A549 (cell line): ENCODE measurements at regions not wholly inside any gene's neighbourhood (a gene's known extent, or its start where the extent isn't known, plus 50 kb on each side); places are given as distances from the start of the nearest gene placed in this dataset.

Experiments used
- ATAC-seq, 2 experiments: fragments of 200-7000 bp in 1 of 2; fragments of >200 bp in 1 of 2; cut with Nextera tagmentation in 1 of 2; cut with Tn5 transposase in 1 of 2; 3 replicates each; pipeline versions ENCODE4 v1.8.0 to v1.9.1; 2018 to 2020; ENCODE audit warnings: mild to moderate bottlenecking in 1 of 2, moderate library complexity in 1 of 2
- CTCF ChIA-PET: fragments of 300-600 bp; sonication (Branson Sonifier 250); formaldehyde crosslinking; extraction: SDS; loops from one replicate; lab custom pipeline; 2021; ENCODE audit warnings: antibody characterized with exemption, inconsistent platforms; lab: Yijun Ruan, JAX
- POLR2A ChIA-PET: fragments of 350-600 bp; formaldehyde crosslinking; extraction: SDS; loops from one replicate; lab custom pipeline; 2021; ENCODE audit warnings: antibody characterized with exemption, inconsistent platforms; lab: Yijun Ruan, JAX
- DNase-seq, 2 experiments: peaks; one replicate each; pipeline versions ENCODE4 v3.0.0 to v3.0.0-alpha.2; 2011 to 2016; ENCODE audit warnings: low read depth in 1 of 2, low spot score in 1 of 2
- FAIRE-seq: peaks from 2 replicates; lab custom pipeline; 2011; peaks lifted over from hg19 to GRCh38; lab: Jason Lieb, UNC
- H3K27ac ChIP-seq, 2 experiments: fragments of >200 bp; sonication (Bioruptor Twin); formaldehyde crosslinking; 3 replicates each; pipeline ENCODE4 v1.5.1; 2016 to 2017
- H3K4me1 ChIP-seq: fragments of >200 bp; sonication (Bioruptor Twin); formaldehyde crosslinking; 3 replicates; pipeline ENCODE4 v1.6.1; 2016
- H3K4me2 ChIP-seq: fragments of >200 bp; sonication (Bioruptor Twin); formaldehyde crosslinking; 3 replicates; pipeline ENCODE4 v1.6.1; 2016
- H3K4me3 ChIP-seq: fragments of >200 bp; sonication (Bioruptor Twin); formaldehyde crosslinking; 3 replicates; pipeline ENCODE4 v1.5.1; 2016
- H3K9me3 ChIP-seq: fragments of >200 bp; sonication (Bioruptor Twin); formaldehyde crosslinking; 3 replicates; pipeline ENCODE4 v1.6.1; 2016
- BHLHE40 ChIP-seq: IDR thresholded peaks from 2 replicates; pipeline ENCODE4 v1.6.1; 2012; ENCODE audit warnings: low read depth, low read length, inconsistent platforms
- CHD2 ChIP-seq: fragments of 150-350 bp; IDR thresholded peaks from 2 replicates; pipeline ENCODE4 v1.6.1; 2014; ENCODE audit warnings: low read length; ENCODE audit not compliant: partially characterized antibody
- CHD4 ChIP-seq: fragments of 200-600 bp; sonication (generic); IDR thresholded peaks from 2 replicates; pipeline ENCODE4 v1.6.1; 2016; ENCODE audit warnings: antibody characterized with exemption, mild to moderate bottlenecking, borderline replicate concordance
- FOXS1 ChIP-seq: fragments of 250-450 bp; sonication (Bioruptor Pico); IDR thresholded peaks from 2 replicates; pipeline ENCODE4 v1.5.0; 2020; ENCODE audit warnings: mild to moderate bottlenecking, moderate library complexity
- HDAC2 ChIP-seq: fragments of 200-600 bp; sonication (generic); IDR thresholded peaks from 2 replicates; pipeline ENCODE4 v1.6.1; 2016
- HOXB5 ChIP-seq: fragments of 250-450 bp; sonication (Bioruptor Pico); IDR thresholded peaks from 2 replicates; pipeline ENCODE4 v1.5.0; 2020; ENCODE audit warnings: mild to moderate bottlenecking, moderate library complexity
- JUNB ChIP-seq: fragments of >200 bp; sonication (Bioruptor Twin); formaldehyde crosslinking; IDR thresholded peaks from 2 replicates; pipeline ENCODE4 v1.6.1; 2016
- KDM1A ChIP-seq: fragments of 200-600 bp; sonication (generic); IDR thresholded peaks from 2 replicates; pipeline ENCODE4 v1.6.1; 2016; ENCODE audit warnings: low read depth, mild to moderate bottlenecking
- NR3C1 ChIP-seq: fragments of >200 bp; sonication (Bioruptor Twin); formaldehyde crosslinking; IDR thresholded peaks from 3 replicates; pipeline ENCODE4 v1.6.1; 2017
- RFX5 ChIP-seq: fragments of 450-650 bp; IDR thresholded peaks from 2 replicates; pipeline ENCODE4 v1.7.1; 2014; ENCODE audit warnings: antibody characterized with exemption, mild to moderate bottlenecking, moderate library complexity
- SMC3 ChIP-seq: fragments of >200 bp; sonication (Bioruptor Twin); formaldehyde crosslinking; IDR thresholded peaks from 3 replicates; pipeline ENCODE4 v1.6.1; 2018; ENCODE audit warnings: inconsistent platforms
- SREBF2 ChIP-seq: fragments of 450-650 bp; IDR thresholded peaks from 2 replicates; pipeline ENCODE4 v1.6.1; 2014; ENCODE audit warnings: mild to moderate bottlenecking, moderate library complexity
- TFCP2L1 ChIP-seq: fragments of 250-450 bp; sonication (Bioruptor Pico); IDR thresholded peaks from 2 replicates; pipeline ENCODE4 v1.5.0; 2021; ENCODE audit warnings: mild to moderate bottlenecking
- ZC3H11A ChIP-seq: fragments of 450-650 bp; IDR thresholded peaks from 2 replicates; pipeline ENCODE4 v1.6.1; 2014; ENCODE audit warnings: antibody characterized with exemption, mild to moderate bottlenecking
- WGBS: methylation state at CpG from one replicate; pipeline ENCODE4 v1.1.6; 2017; ENCODE audit errors: missing lambda C conversion rate; 5-methylcytosine and 5-hydroxymethylcytosine counted together
- TF ChIP-seq, protein P1 (sequence below): fragments of >200 bp; sonication (Bioruptor Twin); formaldehyde crosslinking; IDR thresholded peaks from 3 replicates; pipeline ENCODE4 v1.6.1; 2016
- TF ChIP-seq, protein P2 (sequence below): fragments of 200-600 bp; sonication (generic); IDR thresholded peaks from 2 replicates; pipeline ENCODE4 v1.6.1; 2016; ENCODE audit warnings: antibody characterized with exemption, mild to moderate bottlenecking, moderate library complexity
- TF ChIP-seq, protein P3 (sequence below): fragments of >200 bp; sonication (Bioruptor Twin); formaldehyde crosslinking; IDR thresholded peaks from 3 replicates; pipeline ENCODE4 v1.5.1; 2016
- TF ChIP-seq, protein P4 (sequence below): fragments of >200 bp; sonication (Bioruptor Twin); formaldehyde crosslinking; IDR thresholded peaks from 2 replicates; pipeline ENCODE4 v1.6.1; 2016
- TF ChIP-seq, protein P5 (sequence below): fragments of 250-450 bp; sonication (Bioruptor Pico); IDR thresholded peaks from 2 replicates; pipeline ENCODE4 v1.5.0; 2021; ENCODE audit warnings: mild to moderate bottlenecking, moderate library complexity, borderline replicate concordance
- TF ChIP-seq, protein P6 (sequence below): fragments of 150-350 bp; IDR thresholded peaks from 2 replicates; pipeline ENCODE4 v1.6.1; 2014; ENCODE audit warnings: low read depth, mild to moderate bottlenecking, low read length

DNA sequence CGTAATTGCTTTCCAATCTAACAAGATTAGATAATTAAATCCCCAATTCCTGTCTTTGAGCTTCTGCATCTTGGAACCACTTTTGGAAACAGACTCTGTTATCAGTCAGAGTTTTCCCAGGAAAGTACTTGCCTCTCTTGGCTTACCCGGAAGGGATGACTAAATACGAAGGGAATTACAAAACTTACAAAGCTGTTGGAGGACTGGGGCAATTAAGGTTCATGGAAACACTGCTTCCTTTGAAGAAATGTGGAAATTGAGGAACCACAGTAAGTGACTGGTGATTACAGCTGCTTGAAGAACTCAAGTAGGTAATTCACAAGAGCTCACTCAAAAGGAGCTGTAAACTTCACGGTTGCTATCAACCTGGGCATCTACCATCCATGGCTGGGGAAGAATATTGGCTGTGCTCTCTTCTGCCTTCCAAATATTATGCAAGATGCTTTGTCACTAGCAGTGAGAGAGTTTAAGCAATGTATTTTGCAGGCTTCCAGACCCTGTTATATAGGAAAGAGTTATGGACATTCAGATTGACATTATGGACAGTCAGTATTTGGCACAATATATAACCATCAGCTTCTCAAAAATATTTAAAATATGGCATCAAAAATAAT, 104.6 kb upstream of the MAN2A1 start:
- 4% methylated on average over 4 of the region's 4 CpGs for WGBS
- no peak for FAIRE-seq
- Histone ChIP-seq H3K4me3 (no peak overlapping the region), H3K4me2 (no peak overlapping the region), H3K4me1 (no peaks in the 10 kb centered on the region), H3K9me3 (no peaks in the 10 kb centered on the region), H3K27ac (no peak overlapping the region)
- ATAC-seq = no peak
- no peak for DNase-seq
- CTCF ChIA-PET = no interaction called here
- POLR2A ChIA-PET = no interaction called here
- TF ChIP-seq, protein P1, sequence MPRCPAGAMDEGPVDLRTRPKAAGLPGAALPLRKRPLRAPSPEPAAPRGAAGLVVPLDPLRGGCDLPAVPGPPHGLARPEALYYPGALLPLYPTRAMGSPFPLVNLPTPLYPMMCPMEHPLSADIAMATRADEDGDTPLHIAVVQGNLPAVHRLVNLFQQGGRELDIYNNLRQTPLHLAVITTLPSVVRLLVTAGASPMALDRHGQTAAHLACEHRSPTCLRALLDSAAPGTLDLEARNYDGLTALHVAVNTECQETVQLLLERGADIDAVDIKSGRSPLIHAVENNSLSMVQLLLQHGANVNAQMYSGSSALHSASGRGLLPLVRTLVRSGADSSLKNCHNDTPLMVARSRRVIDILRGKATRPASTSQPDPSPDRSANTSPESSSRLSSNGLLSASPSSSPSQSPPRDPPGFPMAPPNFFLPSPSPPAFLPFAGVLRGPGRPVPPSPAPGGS = no peak
- TF ChIP-seq HDAC2 (no peak), CHD4 (no peak), TFCP2L1 (CRISPR knock-in tag) (no peak)
- TF ChIP-seq, protein P2, sequence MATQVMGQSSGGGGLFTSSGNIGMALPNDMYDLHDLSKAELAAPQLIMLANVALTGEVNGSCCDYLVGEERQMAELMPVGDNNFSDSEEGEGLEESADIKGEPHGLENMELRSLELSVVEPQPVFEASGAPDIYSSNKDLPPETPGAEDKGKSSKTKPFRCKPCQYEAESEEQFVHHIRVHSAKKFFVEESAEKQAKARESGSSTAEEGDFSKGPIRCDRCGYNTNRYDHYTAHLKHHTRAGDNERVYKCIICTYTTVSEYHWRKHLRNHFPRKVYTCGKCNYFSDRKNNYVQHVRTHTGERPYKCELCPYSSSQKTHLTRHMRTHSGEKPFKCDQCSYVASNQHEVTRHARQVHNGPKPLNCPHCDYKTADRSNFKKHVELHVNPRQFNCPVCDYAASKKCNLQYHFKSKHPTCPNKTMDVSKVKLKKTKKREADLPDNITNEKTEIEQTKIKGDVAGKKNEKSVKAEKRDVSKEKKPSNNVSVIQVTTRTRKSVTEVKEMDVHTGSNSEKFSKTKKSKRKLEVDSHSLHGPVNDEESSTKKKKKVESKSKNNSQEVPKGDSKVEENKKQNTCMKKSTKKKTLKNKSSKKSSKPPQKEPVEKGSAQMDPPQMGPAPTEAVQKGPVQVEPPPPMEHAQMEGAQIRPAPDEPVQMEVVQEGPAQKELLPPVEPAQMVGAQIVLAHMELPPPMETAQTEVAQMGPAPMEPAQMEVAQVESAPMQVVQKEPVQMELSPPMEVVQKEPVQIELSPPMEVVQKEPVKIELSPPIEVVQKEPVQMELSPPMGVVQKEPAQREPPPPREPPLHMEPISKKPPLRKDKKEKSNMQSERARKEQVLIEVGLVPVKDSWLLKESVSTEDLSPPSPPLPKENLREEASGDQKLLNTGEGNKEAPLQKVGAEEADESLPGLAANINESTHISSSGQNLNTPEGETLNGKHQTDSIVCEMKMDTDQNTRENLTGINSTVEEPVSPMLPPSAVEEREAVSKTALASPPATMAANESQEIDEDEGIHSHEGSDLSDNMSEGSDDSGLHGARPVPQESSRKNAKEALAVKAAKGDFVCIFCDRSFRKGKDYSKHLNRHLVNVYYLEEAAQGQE = no peak

DNA sequence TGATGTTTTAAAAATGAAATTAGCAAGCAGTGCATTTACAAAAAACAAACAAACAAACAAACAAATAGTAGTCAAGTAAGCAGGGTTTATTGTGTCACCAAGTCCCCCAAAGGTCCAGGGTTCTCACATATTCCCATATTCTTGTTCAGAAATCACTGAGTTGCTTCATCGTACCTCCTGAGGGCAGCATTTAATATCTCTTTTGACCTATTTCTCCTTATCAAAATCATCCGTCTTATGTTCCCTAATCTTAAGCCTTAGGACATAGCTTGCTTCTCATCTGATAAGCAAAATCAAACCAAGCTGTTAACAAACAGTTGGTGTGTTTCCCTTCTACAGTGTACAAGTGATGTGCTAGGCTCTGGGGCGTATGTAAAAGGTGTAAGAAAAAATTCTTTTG, 109.5 kb upstream of the MAN2A1 start:
- ATAC-seq = no peak
- no peaks in the 10 kb centered on the region for H3K9me3 ChIP-seq
- ChIA-PET POLR2A (no interaction called here), CTCF (interaction anchor here (0.8 kb wide), 1 partner anchor 38 kb away, joined by 3 read pairs; no protein-coding TSS in a partner anchor)
- no peaks in the 10 kb centered on the region for H3K4me1 ChIP-seq
- H3K4me2 ChIP-seq = no peak overlapping the region
- no peak for FAIRE-seq
- TF ChIP-seq JUNB (no peak), SREBF2 (no peak), SMC3 (no peak), CHD2 (no peak), ZC3H11A (no peak), FOXS1 (no peak), KDM1A (no peak), NR3C1 (no peak), HOXB5 (CRISPR knock-in tag) (no peak), RFX5 (no peak), BHLHE40 (no peak)
- TF ChIP-seq, protein P3, sequence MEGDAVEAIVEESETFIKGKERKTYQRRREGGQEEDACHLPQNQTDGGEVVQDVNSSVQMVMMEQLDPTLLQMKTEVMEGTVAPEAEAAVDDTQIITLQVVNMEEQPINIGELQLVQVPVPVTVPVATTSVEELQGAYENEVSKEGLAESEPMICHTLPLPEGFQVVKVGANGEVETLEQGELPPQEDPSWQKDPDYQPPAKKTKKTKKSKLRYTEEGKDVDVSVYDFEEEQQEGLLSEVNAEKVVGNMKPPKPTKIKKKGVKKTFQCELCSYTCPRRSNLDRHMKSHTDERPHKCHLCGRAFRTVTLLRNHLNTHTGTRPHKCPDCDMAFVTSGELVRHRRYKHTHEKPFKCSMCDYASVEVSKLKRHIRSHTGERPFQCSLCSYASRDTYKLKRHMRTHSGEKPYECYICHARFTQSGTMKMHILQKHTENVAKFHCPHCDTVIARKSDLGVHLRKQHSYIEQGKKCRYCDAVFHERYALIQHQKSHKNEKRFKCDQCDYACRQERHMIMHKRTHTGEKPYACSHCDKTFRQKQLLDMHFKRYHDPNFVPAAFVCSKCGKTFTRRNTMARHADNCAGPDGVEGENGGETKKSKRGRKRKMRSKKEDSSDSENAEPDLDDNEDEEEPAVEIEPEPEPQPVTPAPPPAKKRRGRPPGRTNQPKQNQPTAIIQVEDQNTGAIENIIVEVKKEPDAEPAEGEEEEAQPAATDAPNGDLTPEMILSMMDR = no peak
- TF ChIP-seq, protein P4, sequence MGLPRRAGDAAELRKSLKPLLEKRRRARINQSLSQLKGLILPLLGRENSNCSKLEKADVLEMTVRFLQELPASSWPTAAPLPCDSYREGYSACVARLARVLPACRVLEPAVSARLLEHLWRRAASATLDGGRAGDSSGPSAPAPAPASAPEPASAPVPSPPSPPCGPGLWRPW = no peak
- TF ChIP-seq, protein P1 = no peak
- TF ChIP-seq, protein P2 = no peak
- TF ChIP-seq, protein P5, sequence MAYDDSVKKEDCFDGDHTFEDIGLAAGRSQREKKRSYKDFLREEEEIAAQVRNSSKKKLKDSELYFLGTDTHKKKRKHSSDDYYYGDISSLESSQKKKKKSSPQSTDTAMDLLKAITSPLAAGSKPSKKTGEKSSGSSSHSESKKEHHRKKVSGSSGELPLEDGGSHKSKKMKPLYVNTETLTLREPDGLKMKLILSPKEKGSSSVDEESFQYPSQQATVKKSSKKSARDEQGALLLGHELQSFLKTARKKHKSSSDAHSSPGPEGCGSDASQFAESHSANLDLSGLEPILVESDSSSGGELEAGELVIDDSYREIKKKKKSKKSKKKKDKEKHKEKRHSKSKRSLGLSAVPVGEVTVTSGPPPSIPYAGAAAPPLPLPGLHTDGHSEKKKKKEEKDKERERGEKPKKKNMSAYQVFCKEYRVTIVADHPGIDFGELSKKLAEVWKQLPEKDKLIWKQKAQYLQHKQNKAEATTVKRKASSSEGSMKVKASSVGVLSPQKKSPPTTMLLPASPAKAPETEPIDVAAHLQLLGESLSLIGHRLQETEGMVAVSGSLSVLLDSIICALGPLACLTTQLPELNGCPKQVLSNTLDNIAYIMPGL (CRISPR knock-in tag) = no peak
- TF ChIP-seq, protein P6, sequence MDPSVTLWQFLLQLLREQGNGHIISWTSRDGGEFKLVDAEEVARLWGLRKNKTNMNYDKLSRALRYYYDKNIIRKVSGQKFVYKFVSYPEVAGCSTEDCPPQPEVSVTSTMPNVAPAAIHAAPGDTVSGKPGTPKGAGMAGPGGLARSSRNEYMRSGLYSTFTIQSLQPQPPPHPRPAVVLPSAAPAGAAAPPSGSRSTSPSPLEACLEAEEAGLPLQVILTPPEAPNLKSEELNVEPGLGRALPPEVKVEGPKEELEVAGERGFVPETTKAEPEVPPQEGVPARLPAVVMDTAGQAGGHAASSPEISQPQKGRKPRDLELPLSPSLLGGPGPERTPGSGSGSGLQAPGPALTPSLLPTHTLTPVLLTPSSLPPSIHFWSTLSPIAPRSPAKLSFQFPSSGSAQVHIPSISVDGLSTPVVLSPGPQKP = no peak
- TF ChIP-seq, all 56 proteins: peak for 0
- H3K27ac ChIP-seq = no peak overlapping the region
- 42% methylated on average over 3 of the region's 3 CpGs for WGBS
- DNase-seq = no peak
- no peak overlapping the region for H3K4me3 ChIP-seq
